Activated naive CD8-positive, alpha-beta T cell treated with anti-CD3 and anti-CD28 coated beads, Interleukin-2, amount 50 U/mL, for 16 hours (primary cell): ENCODE measurements at regions not wholly inside any gene's neighbourhood (a gene's known extent, or its start where the extent isn't known, plus 50 kb on each side); places are given as distances from the start of the nearest gene placed in this dataset.

Experiments
- DNase-seq: peaks from one replicate; pipeline ENCODE4 v3.0.0-alpha.2; 2020; ENCODE audit warnings: low read depth, low spot score

DNA sequence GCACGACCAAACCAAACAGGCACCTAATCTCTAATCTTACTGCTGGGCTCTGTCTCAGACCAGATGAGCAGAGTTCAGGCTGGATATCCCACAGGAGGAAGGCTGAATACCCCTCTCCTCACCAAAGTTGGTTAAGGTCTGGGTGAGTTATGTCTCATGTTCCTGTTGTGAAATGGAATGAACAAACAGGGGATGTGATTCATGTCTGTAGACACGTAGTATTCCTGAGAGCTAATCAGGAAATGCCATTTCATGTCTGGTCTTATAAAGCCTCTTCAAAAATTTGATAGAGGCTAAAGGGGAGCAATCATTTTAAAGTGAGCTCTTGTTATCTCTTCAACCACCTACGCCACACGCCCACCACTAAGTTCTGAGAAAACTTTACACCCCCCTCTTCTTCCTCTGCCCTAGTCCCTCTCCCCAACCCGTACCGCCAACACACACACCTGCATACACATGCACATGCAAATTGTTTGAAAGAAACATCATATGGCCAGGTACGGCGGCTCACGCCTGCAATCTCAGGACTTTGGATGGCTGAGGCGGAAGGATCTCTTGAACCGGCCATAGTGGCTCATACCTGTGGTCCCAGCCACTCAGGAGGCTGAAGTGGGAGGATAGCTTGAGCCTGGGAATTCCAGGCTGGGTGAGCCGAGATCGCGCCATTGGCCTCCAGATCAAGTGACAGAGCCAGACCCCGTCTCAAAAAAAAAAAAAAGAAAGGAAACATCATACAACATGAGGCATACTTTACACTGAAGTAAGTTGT is 69.8 kb upstream of the RAI14 start:
- DNase-seq = no peak

DNA sequence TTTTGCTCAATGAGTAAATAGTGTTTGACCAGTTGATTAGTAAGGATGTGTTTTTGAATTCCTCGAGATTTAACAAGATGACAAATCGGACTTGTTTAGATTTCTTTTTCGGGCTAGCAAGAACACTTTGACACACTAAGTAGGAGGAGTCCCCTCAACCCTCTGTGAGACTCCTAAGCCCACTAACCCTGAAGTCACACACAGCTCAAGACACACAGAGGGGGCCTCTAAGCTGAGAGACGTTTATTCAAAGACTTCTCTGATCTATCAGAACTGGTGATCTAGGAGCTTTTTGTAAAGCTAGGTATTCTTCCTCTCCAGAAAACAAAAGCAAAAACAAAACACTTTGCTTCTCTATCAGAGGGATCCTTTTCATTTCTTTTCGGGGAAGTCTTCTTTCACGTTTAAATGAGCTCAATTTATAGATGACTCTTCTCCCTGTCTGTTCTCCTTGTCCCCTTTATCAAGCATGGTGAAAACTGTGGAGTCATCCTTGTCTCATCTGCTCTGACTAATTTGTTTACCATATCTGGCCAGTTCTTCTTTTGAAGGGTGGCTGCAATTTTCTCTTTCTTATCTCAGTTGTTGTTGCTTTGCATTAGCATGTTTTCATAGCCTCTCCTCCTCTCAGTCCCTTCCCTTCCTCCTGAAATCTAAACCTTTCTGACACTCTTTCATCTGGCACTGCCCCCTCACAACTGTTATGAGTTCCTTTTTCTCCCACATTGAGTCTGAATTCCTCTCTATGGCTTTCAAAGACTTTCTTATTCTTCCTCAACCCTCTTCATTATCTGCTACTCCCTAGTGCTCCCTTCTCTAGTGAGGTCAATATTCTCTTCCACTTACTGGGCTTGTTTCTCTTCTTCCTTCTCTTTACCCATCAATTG is 68.5 kb upstream of the RAI14 start:
- no peak for DNase-seq

GRCh38 chr5:34589832-34590231 is 66.3 kb upstream of the RAI14 start:
- DNase-seq = no peak

DNA sequence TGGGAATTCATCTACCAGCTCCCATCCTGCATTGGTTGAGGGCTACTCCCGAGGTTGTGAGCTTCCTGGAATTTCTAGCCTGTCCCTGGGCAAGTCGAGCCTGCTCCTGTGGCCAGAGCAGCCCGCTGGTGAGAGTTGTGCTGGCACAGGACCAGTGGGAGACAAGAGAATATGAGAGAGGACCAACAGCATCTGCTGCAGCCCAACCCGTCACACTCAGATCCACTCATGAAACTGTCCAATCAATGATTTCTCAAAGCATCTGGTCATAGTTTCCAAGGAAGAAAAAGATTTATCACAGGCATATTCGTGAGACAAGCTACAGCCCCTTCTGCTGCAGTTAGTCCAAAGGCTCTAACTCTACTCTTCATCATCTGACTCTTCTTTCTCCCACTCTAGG is 64.4 kb upstream of the RAI14 start:
- DNase-seq = no peak

- no peak for DNase-seq
Observed at GRCh38 chr5:34597034-34598027, 58.8 kb upstream of the RAI14 start.

- no peak for DNase-seq
Observed at GRCh38 chr5:34598177-34598794, 57.8 kb upstream of the RAI14 start.

GRCh38 chr5:34599471-34600117 is 56.5 kb upstream of the RAI14 start:
- no peak for DNase-seq

DNA sequence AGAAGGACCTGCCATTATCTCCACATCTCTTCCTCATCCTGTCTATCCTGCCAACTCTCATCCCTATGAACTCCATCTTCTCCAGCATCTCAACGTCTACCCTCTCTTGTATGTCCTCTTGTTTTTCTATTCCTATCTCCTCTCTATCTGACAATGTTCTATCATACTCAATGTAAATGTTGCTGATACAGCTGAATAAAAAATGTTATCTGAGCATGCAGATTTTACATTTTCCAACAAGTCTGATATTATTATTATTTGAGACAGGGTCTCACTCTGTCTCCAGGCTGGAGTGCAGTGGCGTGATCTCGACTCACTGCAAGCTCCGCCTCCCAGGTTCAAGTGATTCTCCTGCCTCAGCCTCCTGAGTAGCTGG is 56.0 kb upstream of the RAI14 start:
- DNase-seq = no peak

GRCh38 chr5:34603378-34603777 is 52.8 kb upstream of the RAI14 start:
- DNase-seq = no peak

- no peak for DNase-seq
Observed at GRCh38 chr5:34604119-34604675, 51.9 kb upstream of the RAI14 start.

DNA sequence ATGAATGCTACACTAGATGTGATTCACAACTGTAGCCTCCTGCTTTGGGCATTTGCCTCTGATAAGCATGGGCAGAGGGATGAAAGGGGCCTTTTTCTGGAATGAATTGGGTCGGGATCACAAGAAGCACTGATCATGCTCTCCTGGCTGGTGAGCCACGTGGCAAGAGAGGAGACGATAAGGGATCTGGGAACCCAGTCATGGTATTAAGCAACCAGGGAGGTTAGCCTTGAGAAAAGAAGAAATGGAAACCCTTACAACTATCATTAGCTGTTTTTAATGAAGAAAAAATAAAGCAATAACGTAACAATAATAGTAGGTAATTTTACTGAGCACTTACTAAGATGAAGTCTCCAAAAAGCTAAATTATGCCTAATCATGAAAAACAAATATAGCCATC is 50.0 kb upstream of the RAI14 start:
- no peak for DNase-seq
